Prostate gland (tissue), 2 donors: ENCODE measurements at regions not wholly inside any gene's neighbourhood (a gene's known extent, or its start where the extent isn't known, plus 50 kb on each side); places are given as distances from the start of the nearest gene placed in this dataset.

Source experiments
- POLR2A ChIP-seq: fragments of 450-650 bp; IDR thresholded peaks from one replicate; pipeline ENCODE4 v1.6.1; 2016; ENCODE audit warnings: antibody characterized with exemption, mild to moderate bottlenecking
- POLR2AphosphoS5 ChIP-seq: sonication (generic); formaldehyde crosslinking; IDR thresholded peaks from one replicate; pipeline ENCODE4 v1.6.1; 2017; ENCODE audit warnings: antibody characterized with exemption
- TF ChIP-seq, protein P1 (sequence below), 4 experiments: fragments of 200-600 bp in 2 of 4; fragments of 450-650 bp in 2 of 4; sonication (generic) in 2 of 4; IDR thresholded peaks; 1 replicate in 3 of 4; 2 replicates in 1 of 4; pipeline ENCODE4 v1.5.1; 2016 to 2019; ENCODE audit warnings: antibody characterized with exemption in 4 of 4, mild to moderate bottlenecking in 2 of 4, moderate library complexity in 2 of 4

DNA sequence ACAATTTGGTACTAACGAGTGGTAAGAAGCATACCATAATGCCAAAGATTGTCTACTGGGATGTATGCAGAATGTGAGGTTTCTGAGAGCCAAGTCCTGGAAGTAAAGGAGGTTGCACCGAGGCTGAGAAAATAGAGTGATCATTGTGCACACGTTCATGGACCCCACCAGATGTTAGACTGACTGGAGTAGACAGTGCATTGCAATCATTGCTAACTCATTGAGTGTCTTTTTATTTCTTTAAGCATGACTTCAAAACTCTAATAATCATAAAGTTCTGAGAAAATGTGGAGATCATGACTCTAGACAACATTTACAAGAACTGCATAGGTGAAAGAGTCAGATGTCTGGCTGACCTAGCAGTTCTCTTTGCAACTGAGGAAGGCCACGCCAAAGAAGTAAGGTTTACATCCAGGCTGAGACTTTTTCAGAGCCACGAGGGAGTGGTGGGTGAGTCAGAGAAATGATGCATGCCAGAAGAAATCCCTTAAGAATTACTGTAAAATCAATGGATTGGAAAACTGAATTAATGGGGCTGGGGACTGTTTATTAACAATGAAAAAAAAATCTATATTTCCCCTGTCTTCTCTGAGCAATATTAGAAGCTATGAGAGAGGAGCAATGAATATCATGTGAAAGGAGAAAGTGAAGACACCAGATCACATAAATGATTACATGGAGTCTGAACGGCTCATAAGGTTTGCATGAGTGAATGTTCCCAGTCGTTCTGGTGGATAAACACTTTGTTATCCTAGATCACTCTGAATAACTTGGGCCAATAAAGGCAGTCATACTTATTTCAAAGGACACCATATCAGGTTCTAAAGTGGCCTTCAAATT is 76.0 kb upstream of the SLC25A26 start:
- TF ChIP-seq, protein P1, sequence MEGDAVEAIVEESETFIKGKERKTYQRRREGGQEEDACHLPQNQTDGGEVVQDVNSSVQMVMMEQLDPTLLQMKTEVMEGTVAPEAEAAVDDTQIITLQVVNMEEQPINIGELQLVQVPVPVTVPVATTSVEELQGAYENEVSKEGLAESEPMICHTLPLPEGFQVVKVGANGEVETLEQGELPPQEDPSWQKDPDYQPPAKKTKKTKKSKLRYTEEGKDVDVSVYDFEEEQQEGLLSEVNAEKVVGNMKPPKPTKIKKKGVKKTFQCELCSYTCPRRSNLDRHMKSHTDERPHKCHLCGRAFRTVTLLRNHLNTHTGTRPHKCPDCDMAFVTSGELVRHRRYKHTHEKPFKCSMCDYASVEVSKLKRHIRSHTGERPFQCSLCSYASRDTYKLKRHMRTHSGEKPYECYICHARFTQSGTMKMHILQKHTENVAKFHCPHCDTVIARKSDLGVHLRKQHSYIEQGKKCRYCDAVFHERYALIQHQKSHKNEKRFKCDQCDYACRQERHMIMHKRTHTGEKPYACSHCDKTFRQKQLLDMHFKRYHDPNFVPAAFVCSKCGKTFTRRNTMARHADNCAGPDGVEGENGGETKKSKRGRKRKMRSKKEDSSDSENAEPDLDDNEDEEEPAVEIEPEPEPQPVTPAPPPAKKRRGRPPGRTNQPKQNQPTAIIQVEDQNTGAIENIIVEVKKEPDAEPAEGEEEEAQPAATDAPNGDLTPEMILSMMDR (IDR thresholded peaks at IDR 0.05), result no peak
- TF ChIP-seq POLR2A, result no peak
- TF ChIP-seq POLR2AphosphoS5, result no peak
